Coronary artery (tissue), 2 donors: ENCODE measurements at regions not wholly inside any gene's neighbourhood (a gene's known extent, or its start where the extent isn't known, plus 50 kb on each side); places are given as distances from the start of the nearest gene placed in this dataset.
"Not testable (repeated sequence)": the region's sequence is repeated elsewhere in the genome, so short reads cannot be mapped to it uniquely, and the experiment has no call there.

ENCODE experiments used
- DNase-seq: peaks from one replicate; pipeline ENCODE4 v3.0.0-alpha.2; 2017; ENCODE audit warnings: low spot score
- H3K27ac ChIP-seq, 2 donors: fragments of 200-600 bp; sonication (generic); one replicate each; pipeline ENCODE4 v1.5.1; 2016 to 2019
- H3K4me3 ChIP-seq: fragments of 200-600 bp; sonication (generic); 2 replicates; pipeline ENCODE4 v1.5.1; 2016; ENCODE audit warnings: mild to moderate bottlenecking, moderate library complexity
- TF ChIP-seq, protein P1 (sequence below): fragments of 200-600 bp; sonication (generic); IDR thresholded peaks from one replicate; pipeline ENCODE4 v1.5.1; 2019; ENCODE audit warnings: antibody characterized with exemption

DNA sequence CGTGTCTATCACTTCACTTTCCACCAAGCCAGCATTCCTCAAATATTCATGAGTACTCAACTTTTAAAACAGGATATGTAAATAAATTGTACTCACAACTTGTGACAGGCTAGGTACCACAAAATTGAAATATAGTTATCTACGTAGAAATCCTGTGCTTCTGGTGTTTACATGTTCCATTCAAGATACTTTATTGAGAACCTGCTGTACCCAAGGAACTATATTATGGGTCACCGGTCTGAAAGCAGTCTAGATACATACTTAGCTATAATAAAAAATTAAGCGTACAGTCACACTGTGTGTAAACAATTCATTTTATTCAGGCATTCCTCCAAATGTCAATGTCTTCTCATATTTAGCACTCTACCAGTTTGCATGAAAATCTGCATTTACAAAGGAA, 482.2 kb upstream of the SOX9 start:
- H3K4me3 ChIP-seq, result no peak overlapping the region
- TF ChIP-seq, protein P1, sequence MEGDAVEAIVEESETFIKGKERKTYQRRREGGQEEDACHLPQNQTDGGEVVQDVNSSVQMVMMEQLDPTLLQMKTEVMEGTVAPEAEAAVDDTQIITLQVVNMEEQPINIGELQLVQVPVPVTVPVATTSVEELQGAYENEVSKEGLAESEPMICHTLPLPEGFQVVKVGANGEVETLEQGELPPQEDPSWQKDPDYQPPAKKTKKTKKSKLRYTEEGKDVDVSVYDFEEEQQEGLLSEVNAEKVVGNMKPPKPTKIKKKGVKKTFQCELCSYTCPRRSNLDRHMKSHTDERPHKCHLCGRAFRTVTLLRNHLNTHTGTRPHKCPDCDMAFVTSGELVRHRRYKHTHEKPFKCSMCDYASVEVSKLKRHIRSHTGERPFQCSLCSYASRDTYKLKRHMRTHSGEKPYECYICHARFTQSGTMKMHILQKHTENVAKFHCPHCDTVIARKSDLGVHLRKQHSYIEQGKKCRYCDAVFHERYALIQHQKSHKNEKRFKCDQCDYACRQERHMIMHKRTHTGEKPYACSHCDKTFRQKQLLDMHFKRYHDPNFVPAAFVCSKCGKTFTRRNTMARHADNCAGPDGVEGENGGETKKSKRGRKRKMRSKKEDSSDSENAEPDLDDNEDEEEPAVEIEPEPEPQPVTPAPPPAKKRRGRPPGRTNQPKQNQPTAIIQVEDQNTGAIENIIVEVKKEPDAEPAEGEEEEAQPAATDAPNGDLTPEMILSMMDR, result no peak
- H3K27ac ChIP-seq, result no peak overlapping the region
- DNase-seq, result no peak

DNA sequence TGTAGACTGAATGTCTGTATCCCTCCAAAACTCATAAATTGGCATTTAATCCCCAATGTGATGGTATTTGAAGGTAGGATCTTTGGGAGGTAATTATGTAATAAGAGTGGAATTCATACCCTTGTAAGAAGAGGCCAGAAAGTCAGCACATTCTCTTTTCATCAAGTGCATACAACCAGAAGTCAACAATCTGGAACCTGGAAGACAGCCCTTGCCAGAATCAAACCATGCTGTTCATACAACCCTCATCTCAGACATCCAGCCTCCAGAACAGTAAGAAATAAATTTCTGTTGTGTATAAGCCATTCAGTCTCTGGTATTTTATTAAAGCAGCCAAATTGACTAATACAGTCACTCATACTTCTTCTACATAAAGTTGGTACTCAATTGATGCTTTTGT, 481.0 kb upstream of the SOX9 start:
- no peak overlapping the region for H3K4me3 ChIP-seq
- DNase-seq, result no peak
- no peak overlapping the region for H3K27ac ChIP-seq
- TF ChIP-seq, protein P1, result no peak

DNA sequence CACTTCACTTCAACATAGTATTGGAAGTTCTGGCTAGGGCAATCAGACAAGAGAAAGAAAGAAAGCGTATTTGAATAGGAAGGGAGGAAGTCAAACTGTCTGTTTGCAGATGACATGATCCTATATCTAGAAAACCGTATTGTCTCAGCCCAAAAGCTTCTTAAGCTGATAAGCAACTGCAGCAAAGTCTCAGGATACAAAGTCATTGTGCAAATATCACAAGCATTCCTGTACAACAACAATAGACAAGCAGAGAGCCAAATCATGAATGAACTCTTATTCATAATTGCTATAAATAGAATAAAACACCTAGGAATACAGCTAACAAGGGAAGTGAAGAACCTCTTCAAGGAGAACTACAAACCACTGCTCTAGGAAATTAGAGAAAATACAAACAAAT, 473.9 kb upstream of the SOX9 start:
- not testable (repeated sequence) for H3K27ac ChIP-seq, H3K4me3 ChIP-seq, DNase-seq

DNA sequence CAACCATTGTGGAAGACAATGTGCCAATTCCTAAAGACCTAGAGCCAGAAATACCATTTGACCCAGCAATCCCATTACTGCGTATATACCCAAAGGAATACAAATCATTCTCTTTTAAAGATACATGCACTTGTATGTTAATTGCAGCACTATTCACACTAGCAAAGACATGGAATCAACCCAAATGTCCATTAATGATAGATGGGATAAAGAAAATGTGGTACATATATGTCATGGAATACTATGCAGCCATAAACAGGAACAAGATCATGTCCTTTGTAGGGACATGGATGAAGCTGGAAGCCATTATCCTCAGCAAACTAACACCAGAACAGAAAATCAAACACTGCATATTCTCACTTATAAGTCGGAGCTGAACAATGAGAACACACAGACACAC, 472.5 kb upstream of the SOX9 start:
- DNase-seq, H3K27ac ChIP-seq, H3K4me3 ChIP-seq: not testable (repeated sequence)

DNA sequence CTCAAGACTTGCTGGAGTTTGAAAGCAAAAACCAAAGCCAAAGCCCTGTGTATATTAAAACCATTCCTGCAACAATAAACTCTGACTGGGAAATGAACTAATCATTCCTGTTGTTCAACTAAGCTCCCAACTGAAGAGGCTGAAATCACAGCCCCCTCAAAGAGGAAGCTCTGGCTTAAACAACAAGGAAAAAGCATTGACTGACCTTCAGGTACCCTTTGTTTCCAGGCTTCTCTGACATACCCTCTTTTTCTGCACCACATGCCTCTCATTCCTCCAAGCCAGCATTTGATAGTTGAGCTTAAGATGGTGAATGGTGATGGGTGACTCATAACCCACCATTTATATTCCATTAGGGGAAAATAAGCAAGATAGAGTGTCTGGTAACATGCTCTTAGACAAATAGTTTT, 470.9 kb upstream of the SOX9 start:
- DNase-seq, result no peak
- TF ChIP-seq, protein P1, result no peak
- no peak overlapping the region for H3K27ac ChIP-seq
- H3K4me3 ChIP-seq, result no peak overlapping the region

DNA sequence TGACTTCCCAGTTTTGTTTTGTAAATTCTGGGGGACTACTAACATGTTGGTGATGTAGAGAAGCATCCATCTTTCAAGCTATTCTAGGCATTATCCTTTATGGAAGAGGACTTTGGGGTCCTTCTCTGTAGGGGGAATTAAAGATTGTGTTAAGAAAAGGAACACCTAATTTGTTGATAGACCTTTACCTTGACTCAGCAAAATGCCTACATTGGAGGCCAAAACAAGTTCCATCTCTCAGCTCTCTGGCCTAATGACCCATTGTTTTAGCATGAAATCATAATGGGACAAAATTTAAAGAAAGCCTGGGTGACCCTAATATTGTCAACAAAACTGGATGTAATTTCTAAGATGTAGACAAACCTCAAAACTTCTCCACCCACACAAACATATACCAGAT, 465.3 kb upstream of the SOX9 start:
- TF ChIP-seq, protein P1, result no peak
- DNase-seq, result no peak
- H3K4me3 ChIP-seq, result no peak overlapping the region
- no peak overlapping the region for H3K27ac ChIP-seq

DNA sequence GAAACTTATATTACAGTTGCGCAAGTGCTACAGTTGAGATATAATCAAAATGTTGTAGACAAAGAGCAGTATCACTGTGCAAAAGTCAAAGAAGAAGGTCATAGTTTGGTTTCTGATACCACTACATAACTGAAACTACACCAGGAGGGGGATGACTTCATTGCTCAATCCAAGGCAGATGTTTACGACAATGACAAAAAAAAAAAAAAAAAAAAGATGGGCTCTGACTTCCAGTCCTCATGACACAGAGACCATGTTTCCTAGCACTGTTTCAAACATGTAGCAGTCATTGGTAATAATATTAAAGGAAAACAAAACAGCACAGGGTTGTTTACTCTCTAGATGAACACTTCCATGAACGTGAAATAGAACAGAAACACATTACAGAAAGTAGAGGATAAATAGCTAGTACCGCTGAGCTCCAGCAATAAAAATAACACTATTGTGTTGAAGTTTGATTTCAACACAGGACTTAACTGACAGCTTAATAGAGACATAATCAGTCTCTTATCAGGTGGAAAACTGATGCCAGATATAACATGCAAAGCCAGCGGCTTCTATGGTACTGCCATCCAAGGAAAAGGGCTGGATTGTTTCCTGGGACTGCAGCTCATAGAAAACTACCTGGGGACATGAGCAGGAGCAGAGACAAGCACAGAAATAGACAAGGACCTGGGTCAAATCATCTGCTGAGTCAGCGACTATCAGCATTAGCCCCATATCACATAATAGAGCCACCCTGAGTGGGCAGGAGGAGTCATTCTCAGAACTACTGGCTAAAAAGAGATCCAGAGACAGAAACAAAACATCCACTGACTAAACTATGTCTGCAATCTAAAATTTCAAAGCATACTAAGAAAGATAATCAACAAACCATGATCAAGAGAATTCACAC, 463.6 kb upstream of the SOX9 start:
- Histone ChIP-seq H3K27ac (no peak overlapping the region), H3K4me3 (no peak overlapping the region)
- TF ChIP-seq, protein P1, result no peak
- DNase-seq, result no peak

DNA sequence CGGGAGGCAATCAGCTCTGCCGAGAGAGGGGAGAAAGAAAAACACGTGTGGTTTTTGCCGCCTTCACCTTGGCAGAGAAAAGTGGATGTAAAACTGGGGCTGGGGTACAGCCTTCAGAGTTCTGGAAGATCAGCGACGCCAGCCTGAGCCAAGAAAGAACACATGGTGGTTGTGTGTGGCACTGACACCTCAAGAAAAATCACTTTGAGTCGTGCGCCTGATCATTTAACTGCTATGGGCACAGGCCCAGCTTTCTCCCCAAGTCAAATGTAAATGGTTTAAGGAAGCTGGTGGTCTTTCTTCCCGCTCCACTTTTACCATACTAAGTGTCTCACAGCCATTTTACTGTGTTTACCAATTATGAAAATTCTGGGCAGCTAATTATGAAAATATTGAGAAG, 461.8 kb upstream of the SOX9 start:
- DNase-seq, result no peak
- H3K4me3 ChIP-seq, result no peak overlapping the region
- TF ChIP-seq, protein P1, result no peak
- no peak overlapping the region for H3K27ac ChIP-seq
